C4-2B (cell line): ENCODE measurements at regions not wholly inside any gene's neighbourhood (a gene's known extent, or its start where the extent isn't known, plus 50 kb on each side); places are given as distances from the start of the nearest gene placed in this dataset.
"Not testable (repeated sequence)": the region's sequence is repeated elsewhere in the genome, so short reads cannot be mapped to it uniquely, and the experiment has no call there.

Experiments
- H3K27ac ChIP-seq: fragments of 450-650 bp; 2 replicates; pipeline ENCODE4 v1.5.1; 2017
- CTCF ChIP-seq: fragments of 450-650 bp; conservative IDR thresholded peaks from 2 replicates; pipeline ENCODE4 v1.5.1; 2017; ENCODE audit warnings: mild to moderate bottlenecking
- ZFX ChIP-seq: fragments of 450-650 bp; IDR thresholded peaks from 2 replicates; pipeline ENCODE4 v1.6.1; 2017

DNA sequence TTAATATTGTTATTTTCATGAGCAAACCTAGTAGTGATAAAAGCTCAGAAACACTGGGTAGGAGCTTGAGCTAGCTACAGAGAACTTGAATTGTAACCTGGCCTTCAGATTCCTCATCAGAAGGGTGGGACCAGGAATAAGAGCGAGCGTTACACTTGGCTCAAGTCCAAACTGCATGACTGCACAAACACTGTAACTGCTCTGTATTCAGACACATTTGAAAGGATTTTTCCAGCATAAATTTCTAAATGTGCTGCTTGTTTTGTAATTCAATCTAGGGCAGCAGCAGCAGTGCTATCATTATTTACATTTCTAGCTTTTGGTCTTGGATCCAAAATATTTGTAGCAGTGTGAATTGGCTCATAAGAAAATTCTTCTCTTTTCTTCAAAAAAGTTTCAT is 133.0 kb upstream of the TMLHE start:
- TF ChIP-seq CTCF (no peak), ZFX (no peak)
- H3K27ac ChIP-seq, result no peak overlapping the region

DNA sequence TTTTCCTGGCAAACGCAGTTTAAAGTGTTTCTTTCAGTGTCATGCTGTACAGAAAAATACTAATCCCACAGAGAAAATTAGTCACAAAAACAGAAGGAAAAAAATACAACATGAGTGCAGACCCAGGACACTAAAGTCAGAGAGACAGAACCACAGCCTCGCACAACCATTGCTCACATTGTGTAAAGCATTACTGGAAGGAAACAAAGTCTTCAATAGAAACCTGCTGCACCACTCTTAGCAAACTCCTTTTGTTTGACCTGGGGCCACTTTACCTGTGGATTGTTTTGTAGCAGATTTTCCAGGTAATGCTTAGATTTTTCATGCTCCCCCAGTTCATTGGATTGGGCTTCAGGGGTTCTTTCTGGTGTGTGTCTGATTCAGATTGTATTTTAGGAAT is 131.8 kb upstream of the TMLHE start:
- no peak overlapping the region for H3K27ac ChIP-seq
- TF ChIP-seq CTCF (no peak), ZFX (no peak)

DNA sequence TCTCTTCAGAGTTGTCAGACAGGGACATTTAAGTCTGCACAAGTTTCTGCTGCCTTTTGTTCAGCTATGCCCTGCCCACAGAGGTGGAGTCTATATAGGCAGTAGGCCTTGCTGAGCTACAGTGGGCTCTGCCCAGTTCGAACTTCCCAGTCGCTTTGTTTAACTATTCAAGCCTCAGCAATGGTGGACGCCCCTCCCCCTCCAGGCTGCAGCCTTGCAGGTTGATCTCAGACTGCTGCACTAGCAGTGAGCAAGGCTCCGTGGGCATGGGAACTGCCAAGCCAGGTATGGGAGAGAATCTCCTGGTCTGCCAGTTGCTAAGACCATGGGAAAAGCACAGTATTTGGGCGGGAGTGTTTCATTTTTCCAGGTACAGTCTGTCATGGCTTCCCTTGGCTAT is 115.6 kb upstream of the TMLHE start:
- H3K27ac ChIP-seq, result not testable (repeated sequence)

- TF ChIP-seq CTCF (no peak), ZFX (no peak)
- H3K27ac ChIP-seq, result no peak overlapping the region
Observed at GRCh38 chrX:155718972-155719586, 106.3 kb upstream of the TMLHE start.

DNA sequence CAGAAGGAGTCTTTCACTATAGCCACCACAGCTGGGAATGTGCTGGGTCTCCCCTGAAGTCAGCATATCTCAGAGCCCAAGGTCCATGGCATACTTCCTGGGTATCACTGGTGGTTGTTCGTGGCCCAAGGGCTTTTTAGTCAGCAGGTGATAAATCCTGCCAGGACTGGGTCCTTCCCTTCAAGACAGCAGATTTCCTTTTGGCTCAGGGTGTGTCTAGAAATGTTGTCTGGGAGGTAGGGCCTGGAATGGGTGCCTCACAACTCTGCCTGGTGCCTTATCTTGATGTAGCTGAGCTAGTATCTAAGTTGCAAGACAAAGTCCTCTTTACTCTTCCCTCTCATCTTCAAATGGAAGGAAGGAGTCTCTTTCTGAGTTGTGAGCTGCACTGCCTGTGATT is 102.4 kb upstream of the TMLHE start:
- TF ChIP-seq CTCF, result no peak
- no peak for TF ChIP-seq ZFX
- H3K27ac ChIP-seq, result no peak overlapping the region

- H3K27ac ChIP-seq, result no peak overlapping the region
- TF ChIP-seq ZFX (no peak), CTCF (no peak)
Observed at GRCh38 chrX:155695419-155695818, 82.7 kb upstream of the TMLHE start.

- no peak for TF ChIP-seq CTCF
- no peak for TF ChIP-seq ZFX
- no peak overlapping the region for H3K27ac ChIP-seq
Observed at GRCh38 chrX:155694649-155695048, 81.9 kb upstream of the TMLHE start.

DNA sequence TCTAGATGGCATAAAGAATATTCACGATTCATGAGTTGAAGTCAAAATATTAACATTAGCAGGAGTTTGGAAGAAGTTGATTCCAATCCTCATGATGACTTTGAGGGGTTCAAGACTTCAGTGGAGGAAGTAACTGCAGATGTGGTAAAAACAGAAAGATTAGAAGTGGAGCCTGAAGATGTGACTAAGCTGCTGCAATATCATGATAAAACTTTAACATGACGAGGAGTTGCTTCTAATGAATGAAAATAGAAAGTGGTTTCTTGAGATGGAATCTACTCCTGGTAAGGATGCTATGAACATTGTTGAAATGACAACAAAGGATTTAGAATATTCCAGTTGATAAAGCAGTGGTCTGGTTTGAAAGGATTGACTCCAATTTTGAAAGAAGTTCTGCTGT is 70.1 kb upstream of the TMLHE start:
- H3K27ac ChIP-seq, result no peak overlapping the region
- TF ChIP-seq CTCF (no peak), ZFX (no peak)
